Esophagus squamous epithelium (tissue), 4 donors: ENCODE measurements at regions not wholly inside any gene's neighbourhood (a gene's known extent, or its start where the extent isn't known, plus 50 kb on each side); places are given as distances from the start of the nearest gene placed in this dataset.
A peak's percentile ranks its signal among the peaks of the same experiment; 100 is the strongest.

Experiments
- CTCF ChIP-seq, 6 experiments: fragments of 450-650 bp in 4 of 6; fragments of 200-600 bp in 2 of 6; sonication (generic) in 2 of 6; IDR thresholded peaks; one replicate each; pipeline ENCODE4 v1.5.1; 2016 to 2019; ENCODE audit warnings: antibody characterized with exemption in 6 of 6, mild to moderate bottlenecking in 4 of 6, moderate library complexity in 4 of 6
- POLR2A ChIP-seq, 4 donors: fragments of 450-650 bp; IDR thresholded peaks; one replicate each; pipeline ENCODE4 v1.6.1; 2017; ENCODE audit warnings: antibody characterized with exemption in 4 of 4, mild to moderate bottlenecking in 4 of 4, moderate library complexity in 3 of 4

- TF ChIP-seq CTCF (IDR thresholded peaks at IDR 0.05) (peak; percentile 20 to 54 (median 33)), POLR2A (IDR thresholded peaks at IDR 0.05) (no peak)
Observed at GRCh38 chr14:21748869-21749303, 75.3 kb upstream of the OR4E1 start.
